Fibroblast of mammary gland (primary cell): ENCODE measurements at regions not wholly inside any gene's neighbourhood (a gene's known extent, or its start where the extent isn't known, plus 50 kb on each side); places are given as distances from the start of the nearest gene placed in this dataset.

Source experiments
- DNase-seq: peaks from one replicate; pipeline ENCODE4 v3.0.0-alpha.2; 2010; ENCODE audit warnings: low read depth
- H3K4me3 ChIP-seq: 2 replicates; pipeline ENCODE4 v1.5.1; 2011; ENCODE audit warnings: low read depth, mild to moderate bottlenecking, low read length, moderate library complexity; ENCODE audit not compliant: control insufficient read depth
- CTCF ChIP-seq: conservative IDR thresholded peaks from 2 replicates; pipeline ENCODE4 v1.5.1; 2011; ENCODE audit warnings: low read depth, low read length, inconsistent platforms; ENCODE audit not compliant: control insufficient read depth, insufficient read depth

DNA sequence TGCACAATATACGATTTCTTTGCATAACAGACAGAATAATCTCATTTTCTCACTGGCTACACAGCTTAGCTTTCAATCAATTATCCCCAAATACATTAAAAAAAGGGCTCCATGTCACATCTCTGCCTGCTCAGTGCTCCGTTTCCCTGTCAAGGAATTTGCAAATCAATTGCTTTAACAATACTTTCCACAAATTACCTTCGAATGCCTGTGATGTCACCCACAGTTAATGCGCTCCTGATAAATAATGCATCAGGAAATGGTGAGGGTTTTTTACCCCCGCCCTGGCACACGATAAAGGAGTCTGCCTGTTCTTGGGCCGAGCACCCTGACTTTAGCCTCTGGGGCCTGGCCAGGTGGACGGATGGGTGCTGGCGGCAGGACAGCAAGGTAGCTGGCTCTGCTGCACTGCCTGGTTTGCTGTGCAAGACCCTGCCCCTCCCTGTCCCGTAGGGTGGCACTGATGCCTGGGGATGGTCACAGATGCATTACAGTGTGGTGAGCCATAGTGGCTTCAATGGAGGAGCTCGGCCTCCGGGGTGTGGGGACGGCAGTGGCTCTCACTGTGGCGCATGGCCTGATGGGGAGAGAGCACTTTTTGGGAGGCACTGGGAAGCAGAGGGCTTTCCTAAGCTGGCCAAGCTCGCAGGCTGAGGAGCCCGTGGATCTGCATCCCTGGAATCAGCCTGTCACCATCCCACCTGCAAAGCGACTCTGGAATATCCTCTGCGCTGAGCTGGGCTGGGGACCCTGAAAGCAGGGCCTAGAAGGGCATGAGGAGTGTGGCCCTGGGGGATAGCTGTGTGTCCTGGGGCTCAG lies 88.3 kb upstream of the HS6ST1 start:
- DNase-seq, result no peak
- no peak for TF ChIP-seq CTCF
- H3K4me3 ChIP-seq, result no peak overlapping the region

- DNase-seq, result peak; percentile 92
- TF ChIP-seq CTCF, result no peak
- no peak overlapping the region for H3K4me3 ChIP-seq
These were observed 90.0 kb upstream of the HS6ST1 start for GRCh38 chr2:128408349-128409305.

- H3K4me3 ChIP-seq, result no peak overlapping the region
These were observed 90.8 kb upstream of the HS6ST1 start for GRCh38 chr2:128409326-128410034.

GRCh38 chr2:128410035-128410757 lies 91.5 kb upstream of the HS6ST1 start:
- no peak overlapping the region for H3K4me3 ChIP-seq

More at GRCh38 chr2:128409326-128410034, 90.8 kb upstream of the HS6ST1 start:
- no peak for DNase-seq
- TF ChIP-seq CTCF, result no peak

GRCh38 chr2:128410758-128411215 lies 92.1 kb upstream of the HS6ST1 start:
- H3K4me3 ChIP-seq, result no peak overlapping the region
- no peak for DNase-seq
- no peak for TF ChIP-seq CTCF

More at GRCh38 chr2:128410035-128410757, 91.5 kb upstream of the HS6ST1 start:
- no peak for TF ChIP-seq CTCF
- no peak for DNase-seq
